ENCODE measurements at regions not wholly inside any gene's neighbourhood (a gene's known extent, or its start where the extent isn't known, plus 50 kb on each side); places are given as distances from the start of the nearest gene placed in this dataset.

DNA sequence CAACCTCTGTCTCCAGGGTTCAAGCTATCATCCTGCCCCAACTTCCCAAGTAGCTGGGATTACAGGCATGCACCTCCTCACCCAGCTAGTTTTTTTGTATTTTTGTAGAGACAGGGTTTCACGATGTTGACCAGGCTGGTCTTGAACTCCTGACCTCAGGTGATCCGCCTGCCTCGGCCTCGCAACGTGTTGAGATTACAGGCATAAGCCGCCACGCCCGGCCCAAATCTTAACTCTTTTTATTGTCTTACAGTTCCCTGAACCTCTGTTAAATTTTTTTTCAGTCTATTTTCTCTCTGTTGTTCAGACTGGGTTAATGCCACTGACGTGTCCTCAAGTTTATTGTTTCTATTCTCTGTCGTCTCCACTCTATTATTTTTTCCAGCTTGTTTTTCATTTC is 115.8 kb upstream of the UBE3A start (continued):
- TF ChIP-seq, protein P1, sequence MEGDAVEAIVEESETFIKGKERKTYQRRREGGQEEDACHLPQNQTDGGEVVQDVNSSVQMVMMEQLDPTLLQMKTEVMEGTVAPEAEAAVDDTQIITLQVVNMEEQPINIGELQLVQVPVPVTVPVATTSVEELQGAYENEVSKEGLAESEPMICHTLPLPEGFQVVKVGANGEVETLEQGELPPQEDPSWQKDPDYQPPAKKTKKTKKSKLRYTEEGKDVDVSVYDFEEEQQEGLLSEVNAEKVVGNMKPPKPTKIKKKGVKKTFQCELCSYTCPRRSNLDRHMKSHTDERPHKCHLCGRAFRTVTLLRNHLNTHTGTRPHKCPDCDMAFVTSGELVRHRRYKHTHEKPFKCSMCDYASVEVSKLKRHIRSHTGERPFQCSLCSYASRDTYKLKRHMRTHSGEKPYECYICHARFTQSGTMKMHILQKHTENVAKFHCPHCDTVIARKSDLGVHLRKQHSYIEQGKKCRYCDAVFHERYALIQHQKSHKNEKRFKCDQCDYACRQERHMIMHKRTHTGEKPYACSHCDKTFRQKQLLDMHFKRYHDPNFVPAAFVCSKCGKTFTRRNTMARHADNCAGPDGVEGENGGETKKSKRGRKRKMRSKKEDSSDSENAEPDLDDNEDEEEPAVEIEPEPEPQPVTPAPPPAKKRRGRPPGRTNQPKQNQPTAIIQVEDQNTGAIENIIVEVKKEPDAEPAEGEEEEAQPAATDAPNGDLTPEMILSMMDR (conservative IDR thresholded peaks at IDR 0.05; ENCODE audit: low read depth in 2 of 2): no peak
- no peak for TF ChIP-seq REST (IDR thresholded peaks at IDR 0.05; ENCODE audit: unreplicated experiment)
- no peak for TF ChIP-seq ZNF114 (CRISPR knock-in tag; IDR thresholded peaks at IDR 0.05)
- no peak for TF ChIP-seq ETS1 (IDR thresholded peaks at IDR 0.05)
- no peak for TF ChIP-seq JUNB (IDR thresholded peaks at IDR 0.05; ENCODE audit: unreplicated experiment)

GRCh38 chr15:25548600-25548999 is 109.8 kb upstream of the UBE3A start:
- Mint-ChIP-seq H3K27ac (no peak overlapping the region), H3K9me3 (no peaks in the 10 kb centered on the region), H3K36me3 (ENCODE audit: low read depth) (no peaks in the 10 kb centered on the region), H3K4me3 (no peak overlapping the region), H3K4me1 (peaks cover 2% of the 10 kb centered on the region), H3K27me3 (ENCODE audit: insufficient read depth, low read depth, poor library complexity) (no peaks in the 10 kb centered on the region)
- 0 out of 2 replicates have a peak, but pooled peaks cover 2% of the 10 kb centered on the region for H3K4me1 ChIP-seq (ENCODE audit: insufficient read depth)
- DNase-seq (ENCODE audit: low spot score): no peak
- no peak overlapping the region for H3K27ac ChIP-seq (ENCODE audit: low read depth)
- no peaks in the 10 kb centered on the region for H4K20me1 ChIP-seq (replicated peaks; ENCODE audit: insufficient read depth)
- H3K79me2 ChIP-seq (replicated peaks; ENCODE audit: insufficient read depth): no peaks in the 10 kb centered on the region
- H3K9me2 ChIP-seq (ENCODE audit: insufficient read depth): no peaks in the 10 kb centered on the region
- H3K36me3 ChIP-seq (ENCODE audit: insufficient read depth): no peaks in the 10 kb centered on the region
- no peaks in the 10 kb centered on the region for H3F3A ChIP-seq (replicated peaks; ENCODE audit: low read depth)
- no peak overlapping the region for H3K4me3 ChIP-seq
- H3K4me2 ChIP-seq: no peak overlapping the region
- no peak for ATAC-seq
- H3K27me3 ChIP-seq (ENCODE audit: insufficient read depth): no peaks in the 10 kb centered on the region
- H2AFZ ChIP-seq: no peak overlapping the region
- TF ChIP-seq CREB1 (CRISPR knock-in tag; IDR thresholded peaks at IDR 0.05; ENCODE audit: low read depth) (no peak), ZNF114 (CRISPR knock-in tag; IDR thresholded peaks at IDR 0.05) (no peak), ZNF462 (CRISPR knock-in tag; IDR thresholded peaks at IDR 0.05) (no peak), EZH2phosphoT487 (IDR thresholded peaks at IDR 0.05; ENCODE audit: unreplicated experiment) (no peak), POLR2AphosphoS5 (IDR thresholded peaks at IDR 0.05; ENCODE audit: low read depth) (no peak), REST (IDR thresholded peaks at IDR 0.05; ENCODE audit: unreplicated experiment) (no peak)

Measured in GM23338 (cell line).